Lung (tissue), 11 donors: ENCODE measurements at regions not wholly inside any gene's neighbourhood (a gene's known extent, or its start where the extent isn't known, plus 50 kb on each side); places are given as distances from the start of the nearest gene placed in this dataset.
"Not testable (repeated sequence)": the region's sequence is repeated elsewhere in the genome, so short reads cannot be mapped to it uniquely, and the experiment has no call there.

Experiments
- ATAC-seq: fragments of 200-7000 bp; cut with Tn5 transposase; one replicate; pipeline ENCODE4 v1.9.1; 2020; ENCODE audit warnings: moderate number of reproducible peaks; ENCODE audit not compliant: insufficient read depth, low FRiP score
- DNase-seq, 3 donors: peaks; one replicate each; pipeline ENCODE4 v3.0.0-alpha.2; 2013 to 2017
- H3K27ac ChIP-seq, 2 donors: one replicate each; pipeline ENCODE4 v1.5.1; 2013; ENCODE audit warnings: mild to moderate bottlenecking in 2 of 2, moderate library complexity in 2 of 2, control low read depth in 1 of 2, inconsistent platforms in 1 of 2, low read depth in 1 of 2, low read length in 1 of 2
- H3K27me3 ChIP-seq, 3 donors: one replicate each; pipeline ENCODE4 v1.5.1; 2013; ENCODE audit warnings: low read length in 2 of 3; ENCODE audit not compliant: control insufficient read depth in 3 of 3, insufficient read depth in 3 of 3
- H3K36me3 ChIP-seq, 4 donors: one replicate each; pipeline ENCODE4 v1.5.1; 2013; ENCODE audit warnings: low read length in 4 of 4, mild to moderate bottlenecking in 1 of 4, moderate library complexity in 1 of 4; ENCODE audit not compliant: control insufficient read depth in 4 of 4, insufficient read depth in 4 of 4
- H3K4me1 ChIP-seq, 5 donors: one replicate each; pipeline ENCODE4 v1.5.1; 2013; ENCODE audit warnings: low read length in 5 of 5, mild to moderate bottlenecking in 2 of 5, moderate library complexity in 1 of 5; ENCODE audit not compliant: control insufficient read depth in 5 of 5, insufficient read depth in 5 of 5
- H3K4me3 ChIP-seq: one replicate; pipeline ENCODE4 v1.5.1; 2013; ENCODE audit warnings: mild to moderate bottlenecking, control low read depth, moderate library complexity
- H3K9ac ChIP-seq, 2 donors: one replicate each; pipeline ENCODE4 v1.5.1; 2013; ENCODE audit warnings: low read length in 2 of 2, control low read depth in 1 of 2; ENCODE audit not compliant: insufficient read depth in 1 of 2
- H3K9me3 ChIP-seq, 4 donors: one replicate each; pipeline ENCODE4 v1.5.1; 2013; ENCODE audit warnings: low read length in 3 of 4, mild to moderate bottlenecking in 1 of 4, moderate library complexity in 1 of 4; ENCODE audit not compliant: control insufficient read depth in 4 of 4, insufficient read depth in 3 of 4
- WGBS, 2 donors: extraction: QIAGEN DNeasy Blood & Tissue Kit; methylation state at CpG; one replicate each; pipeline ENCODE4 v1.1.7; 2013; 5-methylcytosine and 5-hydroxymethylcytosine counted together
- TF ChIP-seq, protein P1 (sequence below): IDR thresholded peaks from 2 replicates; pipeline ENCODE4 v1.5.1; 2012; ENCODE audit warnings: mild to moderate bottlenecking; ENCODE audit errors: control extremely low read depth, extremely low read depth
- donor health status: control.
- donor health status: control.
- donor health status: Bipolar disorder and iron deficiency.
- donor health status: healthy.
- donor health status: DM: yes; HTN: yes; CAD: no.

GRCh38 chr10:63042256-63042655 is 90.9 kb upstream of the NRBF2 start:
- Histone ChIP-seq H3K36me3 (no peaks in the 10 kb centered on the region), H3K4me1 (no peaks in the 10 kb centered on the region), H3K27me3 (no peaks in the 10 kb centered on the region), H3K9ac (no peak overlapping the region), H3K9me3 (peaks cover 0 to 7% (median 1%) of the 10 kb centered on the region in 4 donors), H3K4me3 (no peak overlapping the region), H3K27ac (no peak overlapping the region)
- no peak for DNase-seq
- TF ChIP-seq, protein P1, sequence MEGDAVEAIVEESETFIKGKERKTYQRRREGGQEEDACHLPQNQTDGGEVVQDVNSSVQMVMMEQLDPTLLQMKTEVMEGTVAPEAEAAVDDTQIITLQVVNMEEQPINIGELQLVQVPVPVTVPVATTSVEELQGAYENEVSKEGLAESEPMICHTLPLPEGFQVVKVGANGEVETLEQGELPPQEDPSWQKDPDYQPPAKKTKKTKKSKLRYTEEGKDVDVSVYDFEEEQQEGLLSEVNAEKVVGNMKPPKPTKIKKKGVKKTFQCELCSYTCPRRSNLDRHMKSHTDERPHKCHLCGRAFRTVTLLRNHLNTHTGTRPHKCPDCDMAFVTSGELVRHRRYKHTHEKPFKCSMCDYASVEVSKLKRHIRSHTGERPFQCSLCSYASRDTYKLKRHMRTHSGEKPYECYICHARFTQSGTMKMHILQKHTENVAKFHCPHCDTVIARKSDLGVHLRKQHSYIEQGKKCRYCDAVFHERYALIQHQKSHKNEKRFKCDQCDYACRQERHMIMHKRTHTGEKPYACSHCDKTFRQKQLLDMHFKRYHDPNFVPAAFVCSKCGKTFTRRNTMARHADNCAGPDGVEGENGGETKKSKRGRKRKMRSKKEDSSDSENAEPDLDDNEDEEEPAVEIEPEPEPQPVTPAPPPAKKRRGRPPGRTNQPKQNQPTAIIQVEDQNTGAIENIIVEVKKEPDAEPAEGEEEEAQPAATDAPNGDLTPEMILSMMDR = no peak
- ATAC-seq = no peak
- 57 to 59% methylated on average over 4 of the region's 4 CpGs for WGBS, 2 donors

- not testable (repeated sequence) for H3K36me3 ChIP-seq, H3K4me1 ChIP-seq, H3K9me3 ChIP-seq, DNase-seq, H3K27ac ChIP-seq, ATAC-seq, H3K4me3 ChIP-seq, H3K27me3 ChIP-seq, H3K9ac ChIP-seq
- WGBS, 2 donors = 93 to 94% methylated on average over 22 to 42 of the region's 42 CpGs
Measured at GRCh38 chr10:63033616-63034185, 99.4 kb upstream of the NRBF2 start.

DNA sequence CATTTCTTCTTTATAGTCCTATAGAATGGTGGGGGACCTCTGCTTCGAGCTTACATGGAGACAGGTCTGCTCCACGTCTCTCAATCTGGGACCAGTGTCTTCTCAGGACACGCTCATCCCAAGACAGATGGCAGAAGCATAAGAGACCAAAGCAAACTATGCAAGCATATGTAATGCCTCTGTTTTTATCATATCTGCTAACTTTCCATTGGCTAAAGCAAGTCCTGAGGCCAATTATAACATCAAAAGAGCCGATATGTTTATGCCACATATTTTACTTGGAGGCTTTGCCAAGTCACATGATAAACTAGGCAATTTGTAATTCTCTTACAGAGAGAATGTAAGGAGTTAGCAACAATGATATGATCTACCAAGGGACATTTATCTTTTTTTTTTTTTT is 102.6 kb upstream of the NRBF2 start:
- no peak overlapping the region for H3K27ac ChIP-seq
- H3K9ac ChIP-seq = no peak overlapping the region
- H3K27me3 ChIP-seq = no peaks in the 10 kb centered on the region
- H3K9me3 ChIP-seq = peaks cover 0 to 2% (median 0%) of the 10 kb centered on the region in 4 donors
- peak; percentile 13 to 88 (median 85) for DNase-seq
- H3K36me3 ChIP-seq = no peaks in the 10 kb centered on the region
- TF ChIP-seq, protein P1 = no peak
- H3K4me1 ChIP-seq = peaks cover 0 to 4% (median 0%) of the 10 kb centered on the region in 5 donors
- H3K4me3 ChIP-seq = no peak overlapping the region
- 66 to 82% methylated on average over 4 of the region's 4 CpGs for WGBS, 2 donors
- no peak for ATAC-seq

DNA sequence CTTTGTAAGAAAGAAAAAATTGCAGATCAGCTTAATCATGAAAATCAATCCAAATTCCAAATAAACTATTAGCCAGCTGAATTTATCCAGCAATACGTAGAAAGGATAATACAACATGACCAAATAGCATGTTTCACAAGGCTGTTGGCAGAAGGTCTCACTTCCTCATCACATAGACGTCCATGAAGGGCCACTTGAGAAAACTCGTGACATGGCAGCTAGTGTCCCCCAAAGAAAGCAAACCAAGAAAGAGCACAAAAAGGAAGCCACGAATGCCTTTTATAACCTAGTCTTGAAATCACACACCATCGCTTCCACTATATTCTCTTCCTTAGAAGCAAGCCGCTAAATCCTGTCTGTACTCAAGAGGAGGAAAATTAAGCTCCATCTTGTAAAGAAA is 105.6 kb upstream of the NRBF2 start:
- DNase-seq (peak in 1 of 3 donors; percentile 6), ATAC-seq (no peak)
- Histone ChIP-seq H3K27ac (no peak overlapping the region), H3K4me1 (peaks cover 0 to 4% (median 0%) of the 10 kb centered on the region in 5 donors), H3K4me3 (no peak overlapping the region), H3K36me3 (no peaks in the 10 kb centered on the region), H3K27me3 (no peaks in the 10 kb centered on the region), H3K9ac (no peak overlapping the region), H3K9me3 (no peaks in the 10 kb centered on the region)
- TF ChIP-seq, protein P1 = no peak
- 58 to 68% methylated on average over 6 of the region's 6 CpGs for WGBS, 2 donors
